ENCODE measurements at regions not wholly inside any gene's neighbourhood (a gene's known extent, or its start where the extent isn't known, plus 50 kb on each side); places are given as distances from the start of the nearest gene placed in this dataset.

GRCh38 chr10:121183707-121184106, 332.5 kb downstream of the WDR11 start:
- intact Hi-C loops (cut with DNase I; ENCODE audit: low total_unique reads), result no loop called here
- TF ChIP-seq POLR2A (IDR thresholded peaks at IDR 0.05), result no peak
- TF ChIP-seq POLR2AphosphoS5 (IDR thresholded peaks at IDR 0.05), result no peak
- no peak for TF ChIP-seq CTCF (IDR thresholded peaks at IDR 0.05 in 8 of 11, conservative IDR thresholded peaks at IDR 0.05 in 3 of 11)
- Histone ChIP-seq H3K4me3 (no peak overlapping the region), H3K4me1 (no peaks in the 10 kb centered on the region), H3K27me3 (replicated peaks in 1 of 7) (no peaks in the 10 kb centered on the region), H3K27ac (no peak overlapping the region), H3K36me3 (no peaks in the 10 kb centered on the region), H3K9me3 (no peaks in the 10 kb centered on the region)
- DNase-seq, result no peak
- WGBS, 5 donors, result 24 to 54% (median 38%) methylated on average over 1 of the region's 1 CpG

GRCh38 chr10:121185816-121186455, 334.8 kb downstream of the WDR11 start:
- Histone ChIP-seq H3K4me3 (no peak overlapping the region), H3K4me1 (no peaks in the 10 kb centered on the region), H3K9me3 (no peaks in the 10 kb centered on the region), H3K27me3 (replicated peaks in 1 of 7) (no peaks in the 10 kb centered on the region), H3K27ac (no peak overlapping the region), H3K36me3 (no peaks in the 10 kb centered on the region)
- TF ChIP-seq POLR2A (IDR thresholded peaks at IDR 0.05) (no peak), CTCF (IDR thresholded peaks at IDR 0.05 in 8 of 11, conservative IDR thresholded peaks at IDR 0.05 in 3 of 11) (no peak), POLR2AphosphoS5 (IDR thresholded peaks at IDR 0.05) (no peak)
- 70 to 86% (median 82%) methylated on average over 7 of the region's 7 CpGs for WGBS, 5 donors
- no peak for DNase-seq
- intact Hi-C loops (cut with DNase I; ENCODE audit: low total_unique reads), result no loop called here

- Histone ChIP-seq H3K36me3 (no peaks in the 10 kb centered on the region), H3K27ac (no peak overlapping the region), H3K9me3 (no peaks in the 10 kb centered on the region), H3K4me1 (no peaks in the 10 kb centered on the region), H3K27me3 (replicated peaks in 1 of 7) (no peaks in the 10 kb centered on the region), H3K4me3 (no peak overlapping the region)
- TF ChIP-seq POLR2A (IDR thresholded peaks at IDR 0.05) (no peak), POLR2AphosphoS5 (IDR thresholded peaks at IDR 0.05) (no peak), CTCF (IDR thresholded peaks at IDR 0.05 in 8 of 11, conservative IDR thresholded peaks at IDR 0.05 in 3 of 11) (no peak)
- intact Hi-C loops (cut with DNase I; ENCODE audit: low total_unique reads), result no loop called here
- DNase-seq, result no peak
Observed at GRCh38 chr10:121187391-121187790, 336.2 kb downstream of the WDR11 start.

- Histone ChIP-seq H3K9me3 (no peaks in the 10 kb centered on the region), H3K27me3 (replicated peaks in 1 of 7) (no peaks in the 10 kb centered on the region), H3K4me1 (no peaks in the 10 kb centered on the region), H3K36me3 (no peaks in the 10 kb centered on the region), H3K4me3 (no peak overlapping the region), H3K27ac (no peak overlapping the region)
- no peak for DNase-seq
- TF ChIP-seq CTCF (IDR thresholded peaks at IDR 0.05 in 8 of 11, conservative IDR thresholded peaks at IDR 0.05 in 3 of 11), result no peak
- intact Hi-C loops (cut with DNase I; ENCODE audit: low total_unique reads), result no loop called here
- 49 to 55% (median 53%) methylated on average over 6 of the region's 6 CpGs for WGBS, 5 donors
Observed at GRCh38 chr10:121188005-121188404, 336.8 kb downstream of the WDR11 start.
